NCI-H446 (cell line): ENCODE measurements at regions not wholly inside any gene's neighbourhood (a gene's known extent, or its start where the extent isn't known, plus 50 kb on each side); places are given as distances from the start of the nearest gene placed in this dataset.
A peak's percentile ranks its signal among the peaks of the same experiment; 100 is the strongest.
"Not testable (repeated sequence)": the region's sequence is repeated elsewhere in the genome, so short reads cannot be mapped to it uniquely, and the experiment has no call there.

ENCODE experiments used
- DNase-seq, 2 experiments: peaks; one replicate each; lab custom pipeline; 2025; lab: John Stamatoyannopoulos, UW

DNA sequence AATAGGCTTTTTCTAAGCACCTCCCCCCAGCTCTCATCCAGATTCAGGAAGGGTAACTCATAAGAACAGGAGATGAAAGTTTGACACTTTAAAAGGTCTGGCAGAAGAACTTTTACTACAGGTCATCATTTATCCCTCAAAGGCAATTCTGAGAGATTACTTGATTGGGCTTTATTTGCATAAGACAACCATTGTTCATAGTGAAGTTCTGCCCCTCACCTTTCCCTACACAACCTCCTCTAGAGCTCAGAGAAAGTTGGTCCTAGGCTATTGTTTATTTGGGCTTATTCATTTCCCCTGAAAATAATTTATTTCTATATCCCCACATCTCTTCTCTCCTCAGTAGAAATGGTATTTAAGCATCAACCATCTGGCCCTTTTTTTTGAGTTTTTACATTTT lies 568.4 kb downstream of the ZNF608 start:
- no peak for DNase-seq

DNA sequence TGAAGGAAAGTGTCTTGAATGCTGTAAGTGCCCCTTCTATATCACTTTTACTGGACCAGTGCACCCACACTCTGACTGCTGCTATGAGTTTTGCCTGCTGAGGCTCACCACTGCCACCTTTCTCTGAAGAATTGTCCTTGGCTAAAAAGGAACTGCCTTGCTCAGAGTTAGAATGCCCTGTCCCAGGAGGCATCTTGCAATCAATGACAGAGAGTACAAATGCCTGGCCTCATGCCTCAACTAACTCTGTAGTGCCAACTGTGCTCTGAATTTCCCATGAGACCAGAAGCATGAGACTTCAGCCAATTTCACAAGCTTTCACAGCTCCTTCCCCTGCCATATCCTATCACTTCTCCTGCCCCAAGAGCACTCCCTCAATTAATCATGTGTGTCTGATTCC lies 569.7 kb downstream of the ZNF608 start:
- DNase-seq: peak; percentile 34 to 84

DNA sequence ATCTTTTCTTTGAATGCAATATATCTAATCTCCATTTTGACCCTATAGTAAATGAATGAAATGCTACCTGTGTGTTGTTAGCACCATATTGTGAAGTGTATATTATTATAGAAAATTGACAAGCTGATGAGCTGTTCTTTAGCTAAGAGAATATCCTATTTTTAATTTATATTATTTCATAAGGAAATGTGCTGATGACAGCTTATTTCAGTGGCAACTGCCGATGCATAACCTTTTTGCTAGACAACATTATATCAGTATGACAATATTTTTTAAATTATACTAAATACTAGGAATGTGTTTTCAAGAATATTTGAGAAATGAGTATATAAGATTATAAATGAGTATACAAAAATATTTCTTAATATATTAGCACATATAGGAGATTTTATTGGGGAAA lies 573.1 kb downstream of the ZNF608 start:
- no peak for DNase-seq

DNA sequence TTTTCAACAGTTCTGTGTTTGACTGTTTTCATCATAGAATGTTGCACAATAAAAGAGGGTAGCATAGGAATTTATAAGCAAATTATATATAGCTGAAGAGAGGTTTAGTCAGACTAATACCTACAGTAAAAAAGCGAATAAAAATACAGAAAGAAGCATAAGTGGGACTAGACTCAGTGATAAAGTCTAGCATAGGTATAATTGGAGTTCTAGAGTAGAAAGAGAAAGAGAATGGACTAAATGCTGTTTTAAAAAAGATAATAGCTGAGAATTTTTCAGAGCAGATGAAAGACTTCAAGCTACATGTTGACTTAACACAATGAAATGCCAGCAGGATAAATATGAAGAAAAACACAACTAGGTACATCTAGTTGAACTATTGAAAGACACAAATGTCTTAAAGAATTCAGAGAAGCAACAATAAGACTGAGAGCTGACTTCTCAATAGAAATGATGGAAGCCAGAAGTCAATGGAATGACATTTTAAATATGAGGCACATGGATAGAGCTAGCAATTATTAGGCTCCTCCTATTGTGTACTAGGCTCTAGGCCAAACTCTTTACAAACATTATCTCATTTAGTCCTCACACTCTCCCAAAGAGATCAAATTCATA lies 573.9 kb downstream of the ZNF608 start:
- no peak for DNase-seq

DNA sequence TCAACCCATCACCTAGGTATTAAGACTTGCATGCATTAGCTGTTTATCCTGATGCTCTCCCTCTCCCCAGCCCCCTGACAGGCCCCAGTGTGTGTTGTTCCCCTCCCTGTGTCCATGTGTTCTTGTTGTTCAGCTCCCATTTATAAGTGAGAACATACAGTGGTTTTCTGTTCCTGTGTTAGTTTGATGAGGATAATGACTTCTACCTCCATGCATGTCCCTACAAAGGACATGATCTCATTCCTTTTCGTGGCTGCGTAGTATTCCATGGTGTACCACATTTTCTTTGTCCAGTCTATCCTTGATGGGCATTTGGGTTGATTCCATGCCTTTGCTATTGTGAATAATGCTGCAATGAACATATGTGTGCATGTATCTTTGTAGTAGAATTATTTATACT lies 578.3 kb downstream of the ZNF608 start:
- DNase-seq: not testable (repeated sequence)

DNA sequence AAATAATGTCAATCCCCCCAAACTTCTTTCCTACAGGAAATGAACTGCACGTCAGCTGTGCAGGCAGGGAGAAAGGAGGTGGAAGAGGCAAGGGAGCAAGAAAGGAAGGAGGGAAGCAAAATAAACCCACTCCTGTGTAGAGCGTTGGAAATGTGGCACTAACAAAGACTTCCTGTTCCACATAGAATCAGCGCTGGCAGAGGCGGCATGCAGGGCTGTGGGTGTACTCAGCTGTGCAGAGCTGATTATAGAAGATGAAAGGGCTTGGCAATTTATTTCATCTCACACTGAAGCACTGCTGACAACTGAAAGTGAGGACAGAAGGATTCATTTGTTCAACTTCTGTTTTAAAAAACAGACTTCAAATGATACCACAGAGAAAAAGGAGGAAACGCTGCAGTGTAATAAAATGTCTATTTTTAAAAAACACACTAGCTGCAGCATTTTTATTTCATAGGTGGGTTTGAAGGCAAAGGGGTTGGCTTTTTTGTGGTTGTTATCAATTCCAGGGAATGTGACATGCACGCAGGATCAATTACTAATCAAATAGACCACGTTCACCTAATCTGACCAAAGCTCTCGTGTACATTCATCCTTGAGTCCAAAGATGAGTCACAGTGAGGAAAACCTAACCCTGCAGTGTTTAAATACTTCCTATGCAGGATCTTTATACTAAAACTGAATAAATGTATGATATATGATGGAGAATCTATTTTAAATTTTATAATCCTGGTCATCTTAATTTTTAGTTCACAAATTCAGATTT lies 583.5 kb downstream of the ZNF608 start:
- peak in 1 of 2 experiments; percentile 12 for DNase-seq

DNA sequence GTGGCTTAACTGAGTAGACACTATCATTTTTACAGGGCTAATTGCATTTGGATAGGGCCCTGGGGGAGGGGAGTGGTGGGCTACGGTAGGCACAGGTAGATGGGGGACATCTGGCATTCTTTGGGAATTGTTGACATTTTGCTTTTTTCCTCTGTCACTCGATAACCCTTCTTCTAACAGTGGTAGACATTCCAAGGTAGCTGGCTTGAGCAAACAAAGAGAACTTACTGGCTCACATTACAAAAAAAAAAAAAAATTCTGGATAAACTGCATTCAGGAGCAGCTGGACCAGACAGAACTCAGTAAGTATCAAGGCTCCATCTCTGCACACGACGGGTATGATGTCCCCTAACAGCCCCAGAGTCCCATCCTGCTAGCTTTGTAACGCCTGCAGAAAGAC lies 585.2 kb downstream of the ZNF608 start:
- no peak for DNase-seq

DNA sequence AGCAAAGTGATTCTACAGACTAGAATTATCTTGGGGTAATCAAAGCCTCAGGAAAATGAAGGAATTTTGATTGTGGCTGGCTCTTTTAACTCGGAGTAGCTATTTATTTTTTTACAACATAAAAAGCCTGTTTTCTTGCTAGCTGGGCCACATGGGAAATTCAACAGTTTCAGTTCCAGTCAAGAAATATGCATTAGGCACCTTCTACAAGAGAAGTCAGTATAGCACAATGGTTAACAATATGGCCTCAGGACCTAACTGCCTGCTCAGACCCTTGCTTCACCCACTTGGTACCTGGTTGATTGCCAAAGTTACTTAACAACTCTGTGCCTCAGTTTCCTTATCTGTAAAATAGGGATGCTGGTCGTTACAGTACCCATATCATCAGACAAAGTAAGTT lies 586.2 kb downstream of the ZNF608 start:
- DNase-seq: no peak

DNA sequence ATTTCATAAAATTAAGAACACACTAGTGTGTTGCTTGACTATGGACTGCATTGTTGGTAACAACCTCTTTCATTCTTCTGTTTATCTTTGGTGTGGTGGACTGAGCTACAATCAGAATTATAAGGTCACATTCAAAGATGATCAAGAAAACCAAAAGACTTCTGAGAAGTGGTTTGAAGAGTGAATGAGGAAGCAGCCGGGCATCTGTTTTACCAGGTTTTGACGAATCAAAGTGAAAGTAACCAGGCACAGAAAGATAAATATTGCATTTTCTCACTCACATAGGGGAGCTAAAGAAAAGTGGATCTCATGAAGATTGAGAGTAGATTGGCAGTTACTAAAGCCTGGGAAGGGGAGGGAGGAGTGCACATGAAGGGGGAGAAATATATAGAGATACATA lies 589.1 kb downstream of the ZNF608 start:
- no peak for DNase-seq

DNA sequence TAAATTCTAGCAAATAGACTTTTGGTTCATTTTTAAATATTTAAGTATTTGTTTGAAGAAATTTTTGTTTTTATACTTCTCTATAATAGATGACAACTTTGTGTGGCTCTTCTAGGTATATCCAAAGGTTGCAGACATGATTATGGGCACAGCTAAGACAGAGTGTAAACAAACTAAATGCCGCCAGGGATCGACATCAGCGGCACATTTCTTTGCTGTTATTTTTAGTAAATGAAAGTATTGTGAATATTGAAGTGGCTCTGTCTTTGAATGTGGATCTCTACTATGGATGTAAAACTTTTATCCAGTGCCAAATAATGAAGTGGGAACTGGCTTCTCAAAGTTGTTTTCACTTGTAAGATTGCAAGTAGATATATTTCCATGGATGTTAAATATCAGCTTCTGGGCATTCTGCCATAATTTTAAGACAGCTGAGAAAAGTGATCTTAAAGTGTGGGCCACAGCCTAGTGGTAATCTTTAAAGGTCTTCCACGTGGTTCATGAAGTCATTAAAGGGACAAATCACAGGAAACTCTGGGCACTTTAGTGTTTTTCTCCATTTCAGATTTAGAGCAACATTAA lies 589.9 kb downstream of the ZNF608 start:
- DNase-seq: peak in 1 of 2 experiments; percentile 42

DNA sequence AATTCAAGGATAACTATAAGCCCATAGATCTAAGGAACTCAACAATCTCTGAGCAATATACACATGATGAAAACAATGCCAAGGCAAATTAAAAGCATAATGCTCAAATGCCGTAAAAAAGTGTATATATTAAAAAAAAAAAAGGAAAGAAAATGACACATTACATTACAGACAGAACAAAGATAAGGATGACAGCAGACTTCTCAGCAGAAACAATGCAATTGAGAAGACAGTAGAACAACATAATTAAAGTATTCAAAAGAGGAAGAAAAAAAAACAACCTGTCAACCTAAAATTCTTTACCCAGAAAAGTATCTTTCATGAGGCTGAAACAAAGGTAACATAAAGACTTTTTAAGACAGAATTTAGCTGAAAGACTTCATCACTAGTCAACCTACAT lies 591.7 kb downstream of the ZNF608 start:
- no peak for DNase-seq

DNA sequence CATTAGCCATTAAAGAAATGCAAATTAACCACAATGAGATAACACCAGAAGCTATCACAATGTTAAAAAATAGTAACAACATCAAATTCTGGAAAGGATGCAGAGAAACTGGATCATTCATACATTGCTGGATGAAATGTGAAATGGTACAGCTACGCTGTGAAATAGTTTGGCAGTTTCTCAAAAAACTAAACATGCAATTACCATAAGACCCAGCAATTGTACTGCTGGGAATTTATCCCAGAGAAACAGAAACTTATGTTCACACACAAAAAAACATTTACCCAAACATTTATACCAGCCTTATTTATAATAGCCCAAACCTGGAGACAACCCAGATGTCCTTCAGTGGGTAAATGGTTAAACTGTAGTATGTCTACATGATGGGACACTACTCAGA lies 592.9 kb downstream of the ZNF608 start:
- DNase-seq: no peak

DNA sequence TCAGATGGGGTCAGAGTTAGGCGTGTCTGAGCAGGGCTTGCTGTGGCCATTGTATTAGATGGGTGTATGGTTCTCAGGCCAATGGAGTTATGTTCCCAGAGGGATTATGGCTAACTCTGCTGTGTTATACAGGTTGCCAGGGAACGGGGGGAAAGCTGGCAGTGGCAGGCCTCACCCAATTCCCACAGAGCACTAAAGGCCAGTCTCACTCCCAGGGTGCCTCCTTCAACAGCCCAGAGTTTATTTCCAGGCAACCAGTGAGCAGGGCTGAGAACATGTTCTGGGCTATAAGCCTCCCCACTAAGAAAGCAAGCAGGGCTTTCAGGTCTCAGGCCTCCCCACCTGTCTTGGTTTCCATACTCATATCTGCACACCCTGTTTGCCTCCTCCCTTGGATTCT lies 597.9 kb downstream of the ZNF608 start:
- no peak for DNase-seq

DNA sequence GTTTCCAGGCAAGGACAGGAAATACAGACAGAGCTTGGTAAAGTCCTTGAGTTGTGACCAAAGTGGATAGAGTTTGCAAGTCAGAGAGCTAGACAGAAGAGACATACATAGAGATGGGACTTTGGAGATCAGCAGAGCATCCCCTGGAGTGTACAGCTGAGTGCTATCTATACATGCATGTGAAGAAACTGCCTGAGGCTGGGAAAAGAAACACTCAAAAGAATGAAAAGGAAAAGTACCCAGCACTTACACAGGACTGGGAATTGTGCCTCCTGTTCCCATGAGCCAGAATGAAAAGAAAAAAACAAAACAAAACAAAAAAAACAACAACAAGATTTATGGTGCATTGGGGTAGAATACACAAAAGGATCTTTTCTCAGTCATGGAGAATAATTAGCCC lies 606.4 kb downstream of the ZNF608 start:
- DNase-seq: no peak

DNA sequence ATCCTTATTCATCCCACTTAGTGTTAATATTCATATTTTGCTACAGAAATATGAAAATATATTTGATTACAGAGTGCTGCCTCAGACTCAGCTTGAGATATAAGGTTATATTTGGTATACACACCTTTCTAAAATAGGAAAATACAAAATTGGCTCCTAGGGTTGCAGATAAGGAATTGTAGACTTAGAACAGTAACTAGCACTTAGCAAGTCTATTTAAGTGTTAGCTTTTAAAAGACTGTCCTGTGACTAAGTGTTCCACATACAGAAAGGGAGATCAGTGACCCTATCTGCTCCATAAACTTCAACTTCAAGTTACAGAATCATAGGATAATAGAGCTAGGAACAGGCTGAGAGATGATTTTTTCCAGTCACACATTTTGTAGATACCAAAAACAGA lies 607.0 kb downstream of the ZNF608 start:
- no peak for DNase-seq

DNA sequence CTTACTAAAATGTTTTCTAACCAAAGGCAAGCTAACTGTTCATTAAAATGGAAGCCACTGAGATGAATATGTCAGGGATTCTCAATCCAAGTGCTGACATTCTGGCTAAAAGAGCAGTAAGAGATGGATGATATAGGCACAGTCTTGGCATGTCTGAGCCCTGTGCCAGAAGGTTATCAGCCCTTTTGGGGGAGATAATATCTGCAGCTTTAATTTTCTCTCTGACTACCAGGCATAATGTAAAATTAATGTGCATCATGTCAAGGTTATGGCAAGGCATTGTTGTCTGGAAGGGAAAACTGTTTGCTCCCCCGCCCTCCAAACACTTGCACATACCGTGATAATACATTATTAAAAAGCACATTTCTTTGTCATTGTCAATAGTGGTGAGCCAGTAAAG lies 609.8 kb downstream of the ZNF608 start:
- no peak for DNase-seq

DNA sequence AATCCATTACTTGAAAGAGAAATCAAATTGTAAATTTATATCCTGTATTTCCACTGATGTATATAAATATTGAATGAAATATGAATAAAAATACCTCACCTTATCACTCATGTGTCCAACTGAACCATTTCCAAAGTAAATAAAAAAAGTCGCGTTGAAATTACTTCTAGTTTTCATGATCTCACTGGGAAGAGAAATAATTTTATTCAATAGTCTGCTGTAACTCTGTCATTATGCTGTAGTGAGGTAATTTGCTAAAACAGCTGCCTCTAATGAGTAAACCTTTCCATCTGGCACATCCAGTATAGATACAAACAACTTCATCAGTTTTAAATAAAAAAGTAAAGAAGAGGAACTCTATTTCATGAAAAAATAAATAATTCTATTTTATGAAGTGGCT lies 611.5 kb downstream of the ZNF608 start:
- no peak for DNase-seq

DNA sequence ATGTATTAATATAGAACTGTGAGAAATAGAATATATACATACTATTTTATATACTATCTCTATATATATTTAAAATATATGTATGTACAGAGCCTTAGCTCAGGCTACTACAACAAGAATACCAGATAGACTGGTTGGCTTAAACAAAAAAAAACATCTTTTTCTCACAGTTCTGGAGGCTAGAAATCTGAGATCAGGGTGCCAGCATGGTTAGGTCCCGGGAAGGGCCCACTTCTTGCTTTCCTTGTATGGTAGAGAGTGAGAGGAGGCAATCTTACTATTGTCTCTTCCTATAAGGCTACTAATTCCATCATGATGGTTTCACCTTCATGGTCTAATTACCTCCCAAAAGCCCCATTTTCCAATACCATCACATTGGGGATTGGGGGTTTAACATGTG lies 613.0 kb downstream of the ZNF608 start:
- no peak for DNase-seq

DNA sequence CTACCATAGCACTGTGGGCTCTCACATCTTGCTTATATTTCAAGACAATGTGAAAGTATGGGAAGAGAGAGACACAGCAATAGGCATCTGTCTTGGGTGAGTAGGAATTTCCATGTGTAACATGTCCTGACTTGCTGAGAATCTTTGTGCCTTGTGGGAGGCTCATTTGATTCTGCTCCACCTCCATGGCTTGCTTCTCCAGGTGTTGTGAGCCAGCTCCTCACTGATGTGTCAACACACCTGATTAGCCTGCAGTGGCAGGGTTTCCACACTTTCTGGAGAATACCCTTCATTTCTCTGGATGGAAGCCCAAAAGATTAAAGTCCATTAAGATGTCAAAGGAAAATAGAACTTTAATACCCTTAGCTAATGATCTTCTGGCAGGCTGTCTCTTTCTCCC lies 613.6 kb downstream of the ZNF608 start:
- DNase-seq: no peak

DNA sequence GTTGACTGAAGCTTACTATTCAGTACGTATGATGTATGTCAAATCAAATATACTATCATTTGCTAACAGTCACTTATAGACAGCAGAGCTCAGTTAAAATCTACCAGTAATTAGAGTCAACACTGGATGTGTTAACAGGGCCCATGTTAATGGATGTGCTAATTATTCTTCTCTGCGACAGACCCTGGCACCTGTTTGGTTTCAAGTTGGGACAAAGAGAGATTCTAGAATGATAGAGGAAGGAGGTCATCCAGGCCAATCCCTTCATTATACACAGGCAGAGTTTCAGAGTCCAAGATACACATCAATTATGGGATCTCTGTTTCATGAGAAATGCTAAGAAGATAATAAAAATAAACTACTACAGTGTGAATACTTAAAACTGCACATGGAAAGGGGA lies 615.0 kb downstream of the ZNF608 start:
- no peak for DNase-seq

DNA sequence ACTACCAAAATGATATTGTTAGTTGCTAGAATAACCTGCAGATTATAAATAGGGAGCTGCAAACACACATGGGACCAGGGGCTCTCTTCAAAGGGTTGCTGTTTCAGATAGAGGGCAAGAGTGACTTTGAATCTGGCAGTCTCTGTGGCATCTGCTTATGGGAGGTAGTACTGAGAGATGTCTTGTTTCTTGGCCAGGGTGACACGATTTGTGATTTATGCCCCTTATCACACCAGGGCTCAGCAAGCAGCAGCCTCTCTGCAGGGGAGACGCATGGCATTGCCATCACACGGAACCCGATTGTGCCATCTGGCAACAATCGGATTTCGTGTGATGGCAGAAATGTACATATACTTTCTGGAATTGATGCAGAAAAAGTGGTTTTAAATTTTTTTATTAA lies 615.6 kb downstream of the ZNF608 start:
- DNase-seq: peak; percentile 9 to 51

DNA sequence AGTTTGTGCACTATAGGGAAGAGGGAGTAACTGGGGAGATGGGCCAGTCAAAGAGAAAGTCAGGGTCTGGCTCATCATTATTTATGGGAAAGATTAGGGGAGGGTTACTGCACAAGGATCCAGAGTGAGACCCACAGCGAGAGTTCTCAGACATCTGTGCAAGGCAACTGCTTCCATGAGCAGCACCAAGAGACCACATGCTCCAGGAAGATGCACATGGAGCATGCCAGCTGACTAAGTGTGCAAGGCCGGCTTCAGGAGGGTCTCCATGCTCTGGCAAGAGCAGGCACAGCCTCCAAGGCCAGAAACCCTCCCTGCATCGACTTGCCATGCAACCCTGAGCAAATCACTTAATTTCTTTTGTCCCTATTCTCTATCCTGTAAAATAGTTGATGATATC lies 616.9 kb downstream of the CSNK1G3 start:
- DNase-seq: no peak

DNA sequence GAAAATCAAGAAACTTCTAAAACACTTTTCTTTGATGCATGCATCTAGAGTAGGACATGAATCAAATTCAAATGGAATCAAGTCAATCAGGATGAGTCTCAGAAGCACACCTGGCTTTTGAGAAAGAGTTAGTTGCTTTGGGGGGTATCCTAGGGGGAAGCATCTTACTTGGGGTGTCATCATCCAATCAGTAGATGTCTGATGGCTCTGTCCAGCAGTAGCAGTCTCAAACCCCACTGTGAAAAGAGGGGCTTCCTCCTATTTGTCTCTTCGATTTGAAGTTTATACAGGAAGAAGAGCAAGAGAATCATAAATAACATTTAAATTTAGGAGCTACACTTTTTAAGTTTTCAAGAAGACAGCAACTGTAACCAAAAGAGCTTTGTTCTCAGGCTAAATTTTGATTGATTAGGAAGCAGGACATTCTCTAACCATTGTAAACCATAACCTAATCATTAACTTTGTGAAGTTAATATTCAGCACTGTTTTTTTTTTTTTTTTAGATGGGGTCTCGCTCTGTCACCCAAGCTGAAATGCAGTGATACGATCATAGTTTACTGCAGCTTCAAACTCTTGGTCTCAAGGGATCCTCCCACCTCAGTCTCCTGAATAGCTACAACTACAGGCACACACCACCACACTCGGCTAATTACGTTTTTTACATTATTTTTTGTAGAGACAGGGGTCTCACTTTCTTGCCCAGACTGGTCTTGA lies 614.7 kb downstream of the CSNK1G3 start:
- DNase-seq: no peak
